ENCODE measurements at regions not wholly inside any gene's neighbourhood (a gene's known extent, or its start where the extent isn't known, plus 50 kb on each side); places are given as distances from the start of the nearest gene placed in this dataset.

DNA sequence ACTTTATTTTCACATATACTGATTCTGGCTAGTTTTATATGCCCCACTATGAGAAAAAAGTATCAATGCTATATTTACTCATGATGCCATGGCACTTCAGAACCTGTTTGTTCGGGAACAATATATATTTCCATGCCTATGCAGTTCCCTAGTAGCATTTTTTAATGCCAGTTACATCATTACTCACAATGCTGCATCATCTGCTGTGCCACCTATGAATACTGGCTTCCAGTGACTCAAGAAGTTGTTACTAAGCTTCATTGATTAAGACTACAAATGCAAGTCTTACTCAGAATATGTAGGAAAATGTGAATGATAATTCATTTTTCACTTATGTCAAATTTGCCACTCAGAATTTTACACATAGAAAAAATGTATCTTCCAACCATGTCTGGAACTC, 97.9 kb downstream of the MAFB start:
- no peak for DNase-seq (ENCODE audit: low read depth in 2 of 2)

DNA sequence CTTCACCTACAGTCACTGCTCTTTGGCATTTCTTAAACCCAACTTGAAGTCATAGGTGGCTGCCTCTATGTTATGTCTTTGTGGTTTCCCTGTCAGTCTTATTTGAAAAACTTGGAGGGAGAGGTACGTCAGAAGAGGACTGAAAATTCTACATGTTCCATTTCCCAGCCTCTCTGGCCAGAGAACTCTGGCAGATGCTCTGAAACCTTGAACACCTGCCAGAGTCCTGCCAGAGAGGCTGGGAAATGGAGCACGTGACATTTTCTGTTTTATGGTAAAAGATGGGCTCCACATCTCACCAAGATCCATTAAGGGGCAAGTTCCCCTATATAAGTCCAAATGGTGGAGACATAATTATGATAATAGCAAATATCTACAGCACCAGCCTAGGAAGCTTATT, 99.5 kb downstream of the MAFB start:
- no peak for DNase-seq (ENCODE audit: low read depth in 2 of 2)

DNA sequence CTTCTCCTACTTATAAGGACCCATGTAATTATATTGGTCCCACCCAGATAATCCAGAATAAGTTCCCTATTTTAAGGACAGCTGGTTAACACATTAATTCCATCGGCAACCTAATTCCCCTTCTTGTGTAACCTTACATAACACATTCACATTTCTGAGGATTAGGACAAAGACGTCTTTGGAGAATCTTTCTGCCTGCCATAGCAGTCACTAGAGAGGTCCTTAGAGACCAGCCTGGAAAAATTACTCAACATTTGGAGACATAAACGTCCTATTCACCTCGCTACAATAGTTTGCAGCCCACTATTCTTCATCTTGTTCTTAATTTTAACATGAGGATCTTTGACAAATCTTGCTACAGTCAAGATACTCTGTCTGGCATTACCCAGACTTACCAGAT, 100.1 kb downstream of the MAFB start:
- DNase-seq (ENCODE audit: low read depth in 2 of 2): no peak

DNA sequence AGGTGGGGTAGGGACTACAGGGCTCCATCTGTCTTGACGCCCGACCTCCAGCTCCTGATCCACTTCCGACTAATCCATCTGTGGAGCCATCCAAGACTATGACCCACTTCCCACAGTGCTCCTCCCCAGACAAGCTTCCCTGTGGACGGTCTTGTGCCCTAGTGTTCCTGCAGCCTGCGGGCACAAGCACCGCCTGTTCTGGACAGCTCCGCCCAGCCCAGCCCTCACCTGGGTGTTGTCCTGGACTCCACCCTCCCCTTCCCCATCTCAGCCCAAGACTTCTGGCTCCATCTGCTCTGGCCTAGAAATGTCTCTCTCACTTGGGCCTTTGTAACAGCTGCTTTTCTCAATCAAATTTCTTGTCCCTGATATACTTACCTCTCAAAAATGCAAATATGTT, 102.0 kb downstream of the MAFB start:
- DNase-seq (ENCODE audit: low read depth in 2 of 2): no peak

DNA sequence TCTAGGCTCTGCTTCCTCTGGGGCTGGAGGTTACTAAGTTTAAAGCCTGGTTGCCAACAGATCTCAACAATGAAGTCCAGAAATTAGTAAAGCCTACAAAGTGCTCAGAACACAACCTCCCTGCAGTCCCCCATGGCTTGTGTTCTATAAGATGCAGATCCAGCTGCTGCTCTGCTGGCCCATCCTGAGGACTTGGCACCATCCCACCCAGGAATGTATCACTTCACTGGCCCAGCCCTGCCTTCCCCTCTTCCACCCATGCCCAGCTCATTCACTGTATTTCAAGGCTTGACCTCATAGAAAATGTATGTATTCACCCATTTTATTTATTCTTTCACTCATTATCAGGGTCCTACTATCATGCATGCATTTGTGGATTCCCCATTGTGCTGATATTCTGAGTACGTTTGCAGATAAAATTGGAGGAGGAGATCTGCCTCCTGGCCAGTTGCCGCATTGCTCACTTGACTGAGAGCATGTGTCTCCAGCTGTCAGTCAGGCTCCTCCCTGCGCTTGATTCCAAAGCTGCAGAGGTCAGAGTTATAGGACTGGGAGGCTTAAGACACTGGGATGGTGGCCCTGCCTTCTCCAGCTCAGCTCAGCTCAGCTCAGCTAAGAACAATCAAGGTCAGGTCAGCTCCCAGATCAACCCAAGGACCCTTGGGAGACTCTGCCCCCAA, 104.8 kb downstream of the MAFB start:
- no peak for DNase-seq (ENCODE audit: low read depth in 2 of 2)

DNA sequence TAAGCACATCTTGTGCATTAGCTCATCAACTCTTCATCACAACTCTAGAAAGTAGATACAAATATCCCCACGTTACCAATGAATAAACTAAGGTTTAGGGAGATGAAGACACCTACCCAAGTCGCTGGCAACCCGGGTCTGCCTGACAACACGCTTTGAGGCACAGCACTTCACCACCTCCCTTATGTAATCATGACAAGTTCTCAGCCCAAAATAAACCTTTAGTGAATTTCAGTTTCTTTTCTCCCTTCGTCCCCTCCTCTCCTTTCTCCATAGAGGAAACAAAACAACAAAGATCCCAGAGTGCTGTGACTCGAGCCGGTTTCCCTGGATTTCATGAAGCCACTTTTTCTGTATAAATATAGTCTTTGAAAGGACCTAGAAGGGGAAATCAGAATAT, 105.4 kb downstream of the MAFB start:
- no peak for DNase-seq (ENCODE audit: low read depth in 2 of 2)

DNA sequence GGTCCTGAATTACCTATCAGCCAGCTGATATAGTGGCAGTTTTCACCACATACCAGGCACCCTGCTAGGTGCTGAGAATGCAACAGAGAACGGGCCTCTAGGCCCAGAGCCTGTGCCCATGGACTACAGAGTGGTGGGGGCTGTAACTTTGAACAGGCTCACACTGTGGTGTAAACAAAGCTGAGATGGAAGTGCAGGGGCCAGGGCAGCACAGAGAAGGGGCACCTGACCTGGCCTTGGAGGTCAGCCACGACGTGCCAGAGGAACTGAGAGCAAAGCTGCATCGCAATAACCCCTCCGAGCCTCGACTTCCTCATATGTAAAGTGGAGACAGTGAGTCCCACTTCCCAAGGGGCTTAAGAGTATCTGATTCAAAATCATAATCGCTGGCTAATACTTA, 105.8 kb downstream of the MAFB start:
- no peak for DNase-seq (ENCODE audit: low read depth in 2 of 2)

DNA sequence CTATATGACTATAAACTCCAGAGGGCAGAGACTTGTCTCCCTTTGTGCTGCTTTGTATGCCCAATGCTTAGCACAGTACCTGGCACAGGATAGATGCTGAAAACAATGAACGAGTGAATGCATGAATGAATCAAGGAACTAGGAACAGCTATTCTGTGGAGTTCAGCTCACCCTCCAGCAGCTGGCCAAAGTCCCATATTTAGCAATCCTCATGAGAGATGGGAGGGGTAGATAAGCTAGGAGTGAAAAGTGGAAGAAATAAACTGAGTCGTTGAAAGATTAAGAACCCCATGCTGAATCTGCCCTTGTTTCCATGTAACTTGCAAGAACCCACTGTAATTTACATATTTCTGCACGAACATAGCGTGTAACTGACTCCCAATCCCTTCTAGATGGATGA, 106.5 kb downstream of the MAFB start:
- no peak for DNase-seq (ENCODE audit: low read depth in 2 of 2)

DNA sequence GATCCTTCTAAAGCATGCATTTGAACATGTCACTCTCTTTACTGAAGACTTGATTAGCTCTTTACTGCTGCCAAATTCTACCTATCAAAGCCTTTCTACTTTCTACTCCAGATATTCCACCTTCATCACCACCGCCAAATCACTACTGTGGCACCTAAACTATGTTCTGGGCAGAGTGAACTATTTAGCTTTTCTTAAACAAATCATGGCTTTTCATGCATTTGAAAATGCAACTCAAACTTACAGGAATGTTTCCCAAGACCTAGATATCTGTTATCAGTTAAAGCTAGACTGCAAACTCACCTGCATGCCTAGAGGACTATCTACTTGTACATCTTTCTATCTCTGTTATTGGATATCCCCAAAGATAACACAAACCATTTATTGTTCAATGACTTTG, 109.3 kb downstream of the MAFB start:
- no peak for DNase-seq (ENCODE audit: low read depth in 2 of 2)

DNA sequence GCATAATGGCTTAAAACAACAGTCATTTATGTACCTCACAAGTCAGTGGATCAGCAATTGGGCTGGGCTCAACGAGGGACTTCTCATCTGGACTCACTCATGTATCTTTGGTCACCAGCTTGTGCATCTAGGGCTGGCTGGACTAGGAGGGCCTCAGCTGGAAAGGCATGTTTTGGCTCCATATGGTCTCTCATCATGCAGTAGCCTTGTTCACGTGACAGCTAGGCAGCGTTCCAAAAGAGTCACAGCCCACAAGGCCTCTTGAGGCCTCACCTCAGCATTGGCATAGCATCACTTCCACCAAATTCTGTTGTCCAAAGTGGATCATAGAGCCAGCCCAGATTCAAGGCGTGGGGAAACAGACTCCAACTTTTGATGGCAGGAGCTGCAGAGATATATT, 110.1 kb downstream of the MAFB start:
- no peak for DNase-seq (ENCODE audit: low read depth in 2 of 2)

DNA sequence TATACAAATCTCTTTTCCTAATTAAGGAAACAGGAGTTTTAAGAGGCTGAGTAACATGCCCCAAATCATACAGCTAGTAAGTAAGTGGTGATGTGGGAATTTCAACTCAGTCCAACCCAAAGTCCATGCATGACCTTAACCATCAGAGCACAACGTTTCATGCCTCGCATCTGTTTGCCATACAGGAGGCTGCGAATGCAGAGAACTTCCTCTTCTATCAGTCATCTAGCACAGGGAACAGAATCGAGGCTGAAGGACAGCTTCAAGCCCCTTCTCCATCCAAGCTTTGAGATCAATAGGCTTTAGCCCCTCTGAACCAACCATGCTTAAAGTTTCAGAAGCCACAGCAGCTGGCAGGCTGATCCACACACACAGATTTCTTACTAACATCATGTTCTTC, 113.2 kb downstream of the MAFB start:
- DNase-seq (ENCODE audit: low read depth in 2 of 2): no peak

DNA sequence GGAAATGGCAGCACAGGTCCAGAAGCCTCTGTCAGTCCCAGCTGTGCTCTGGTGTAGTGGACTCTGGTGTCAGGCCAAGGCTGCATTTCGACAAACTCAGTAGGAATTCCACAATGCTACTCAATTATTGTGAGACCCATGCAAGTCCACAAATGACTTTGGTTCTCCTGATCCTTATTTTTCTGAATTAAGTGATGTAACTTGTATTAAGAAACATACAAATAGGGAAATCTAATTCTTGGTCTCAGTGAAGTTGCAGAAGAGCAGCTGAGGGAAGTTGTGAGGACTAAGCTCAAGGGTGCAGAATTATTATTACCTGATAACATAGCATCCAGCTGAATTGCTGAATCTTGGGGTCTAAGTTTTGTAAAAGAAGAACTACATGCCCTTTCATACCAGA, 116.8 kb downstream of the MAFB start:
- no peak for DNase-seq (ENCODE audit: low read depth in 2 of 2)

DNA sequence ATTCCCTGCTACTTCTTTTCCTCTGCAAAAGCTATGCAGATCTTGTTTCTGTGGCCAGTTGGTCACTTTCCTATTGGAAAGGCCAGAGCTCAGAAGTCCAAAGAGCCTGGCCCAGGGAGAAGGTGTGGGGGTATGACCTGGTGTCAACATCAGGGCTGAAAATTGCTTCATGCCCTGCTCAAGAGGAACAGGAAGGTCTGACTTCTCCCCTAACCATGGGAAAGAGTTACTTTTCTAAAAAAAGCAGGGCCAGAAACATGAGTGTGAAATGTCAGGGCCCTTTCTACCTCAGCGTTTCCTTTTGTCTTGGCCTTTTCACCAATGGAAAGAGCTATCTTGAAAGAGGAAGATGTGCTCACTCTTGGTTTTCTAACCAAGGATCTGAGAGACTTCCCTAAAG, 117.4 kb downstream of the MAFB start:
- DNase-seq (ENCODE audit: low read depth in 2 of 2): no peak

DNA sequence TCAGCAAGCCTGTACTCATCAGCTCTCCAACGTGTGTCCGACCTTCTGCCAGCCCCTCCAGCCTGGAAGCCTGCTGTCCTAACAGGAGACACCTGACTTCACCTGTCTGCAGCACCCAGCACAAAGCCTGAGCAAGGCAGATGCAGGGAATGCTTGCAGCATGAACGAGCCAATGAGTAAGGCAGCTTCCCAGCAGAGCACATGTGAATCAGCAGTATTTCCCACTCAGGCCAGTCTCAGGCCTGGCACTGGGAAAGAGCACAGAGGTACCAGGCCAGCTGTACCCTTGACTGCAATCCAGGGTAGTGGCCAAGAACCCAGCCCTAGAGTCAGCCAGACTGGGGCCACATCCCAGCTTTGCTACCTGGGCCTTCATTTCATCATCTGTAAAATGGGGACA, 120.8 kb downstream of the MAFB start:
- DNase-seq (ENCODE audit: low read depth in 2 of 2): no peak

DNA sequence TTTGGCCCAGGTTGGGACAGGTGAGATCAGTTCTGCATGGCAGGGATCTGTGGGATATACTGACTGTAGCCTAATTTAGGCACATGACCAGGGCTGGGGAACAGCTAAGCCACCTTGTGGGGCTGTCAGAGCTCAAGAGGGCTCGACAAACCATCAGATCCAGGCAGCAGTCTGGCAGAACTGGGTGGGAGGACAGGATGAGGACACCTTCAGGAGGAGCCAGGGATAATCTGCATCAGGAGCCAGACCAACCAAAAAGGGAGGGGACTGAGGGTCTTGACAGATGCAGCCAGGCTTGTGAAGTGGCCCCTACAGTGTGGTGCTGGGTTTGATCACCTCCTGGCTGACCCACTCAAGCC, 123.4 kb downstream of the MAFB start:
- DNase-seq (ENCODE audit: low read depth in 2 of 2): no peak

DNA sequence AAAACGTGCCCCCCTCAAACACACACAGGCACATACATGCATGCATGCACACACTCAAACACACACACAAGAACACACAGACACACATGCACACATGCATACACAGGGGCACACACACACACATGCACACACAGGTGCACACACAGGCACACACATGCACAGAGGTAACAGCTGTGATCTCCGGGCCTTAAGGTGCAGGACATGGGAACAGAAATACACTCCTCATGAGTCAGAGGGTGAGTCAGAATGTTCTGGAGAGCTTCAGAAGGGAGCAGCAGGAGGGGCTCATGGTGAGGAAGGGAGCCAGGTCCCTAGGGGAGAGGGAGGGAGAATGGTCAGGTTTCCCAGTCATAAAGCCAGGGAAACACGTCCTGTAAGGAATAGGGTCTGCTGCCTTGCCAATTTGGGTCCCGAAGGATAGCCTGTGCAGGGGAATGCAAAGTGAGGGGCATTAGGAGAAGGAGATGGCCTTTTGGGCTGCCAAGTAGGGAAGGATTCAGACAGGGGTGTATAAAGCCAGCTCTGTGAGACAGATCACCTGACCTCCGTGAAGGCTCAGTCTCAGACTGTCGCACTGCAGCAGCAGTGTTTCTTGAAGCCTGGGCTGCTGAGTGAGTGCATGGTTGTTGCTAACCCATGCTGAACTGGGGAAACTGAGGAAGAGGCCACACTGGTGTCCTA, 123.9 kb downstream of the MAFB start:
- DNase-seq (ENCODE audit: low read depth in 2 of 2): no peak

DNA sequence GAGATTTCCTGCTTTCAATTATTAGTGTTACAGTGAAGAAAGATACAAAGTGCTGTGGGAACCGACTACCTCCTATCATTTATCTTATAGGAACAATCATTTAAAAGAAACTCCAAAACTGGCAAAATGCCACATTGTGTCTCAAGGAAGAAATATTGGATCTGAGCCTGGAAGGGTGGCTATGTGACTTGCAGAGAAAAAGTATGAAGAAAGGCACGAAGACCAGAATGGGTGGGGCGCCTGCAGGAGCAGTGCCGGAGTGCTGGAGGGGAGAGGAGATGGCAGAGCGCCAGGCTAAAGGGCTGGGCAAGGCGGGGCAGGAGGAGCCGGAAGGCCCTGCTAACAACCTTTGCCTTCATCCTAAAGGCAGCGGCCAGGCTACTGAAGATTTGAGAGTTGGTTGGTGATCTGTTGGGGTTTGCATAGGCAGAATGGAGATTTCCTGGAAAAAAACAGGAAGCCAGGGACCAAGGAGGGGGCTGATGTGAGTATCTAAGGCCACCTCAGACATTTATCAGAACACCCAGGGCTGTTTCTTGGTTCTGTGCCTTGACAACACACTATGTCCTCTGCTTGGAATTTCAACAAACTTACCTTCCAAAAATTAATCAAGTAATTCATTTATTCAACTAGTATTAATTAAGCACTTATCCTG, 125.6 kb downstream of the MAFB start:
- no peak for DNase-seq (ENCODE audit: low read depth in 2 of 2)

DNA sequence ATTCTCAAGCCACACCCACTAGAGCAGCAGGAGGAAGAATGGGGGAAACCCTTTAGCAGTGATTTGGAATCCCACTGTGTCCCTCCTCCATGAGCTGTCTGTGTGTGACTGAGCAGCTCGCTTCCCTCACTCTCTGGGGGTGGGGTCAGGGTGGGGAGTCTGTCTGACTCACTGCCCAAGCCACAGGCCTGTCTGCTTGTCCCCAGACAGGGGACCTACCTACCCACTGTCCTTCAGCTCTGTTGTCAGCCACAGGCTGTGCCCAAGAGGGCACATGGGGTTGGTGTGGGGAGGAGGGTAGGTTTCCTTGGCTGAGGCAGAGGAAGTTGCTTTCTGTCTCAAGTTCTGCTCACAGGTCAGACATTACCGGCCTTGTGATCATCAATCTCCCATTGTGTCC, 127.0 kb downstream of the MAFB start:
- no peak for DNase-seq (ENCODE audit: low read depth in 2 of 2)

DNA sequence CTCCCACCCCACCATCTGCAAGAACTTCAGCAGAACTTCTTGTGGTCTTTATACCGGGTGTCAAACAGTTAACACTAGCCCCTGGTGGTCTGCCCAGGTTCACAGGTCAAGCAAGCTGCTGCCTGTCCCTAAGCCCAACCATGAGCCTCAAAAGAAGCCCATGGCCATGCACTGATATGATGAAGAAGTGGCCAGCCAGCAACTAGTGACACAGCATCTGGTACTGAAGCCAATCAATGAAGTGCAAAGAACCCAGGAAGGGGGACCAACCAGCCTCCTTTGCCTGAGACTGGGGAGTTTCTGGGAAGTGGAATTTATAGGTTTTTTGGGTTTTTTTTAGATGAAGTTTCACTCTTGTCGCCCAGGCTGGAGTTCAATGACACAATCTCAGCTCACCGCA, 127.8 kb downstream of the MAFB start:
- DNase-seq (ENCODE audit: low read depth in 2 of 2): no peak

DNA sequence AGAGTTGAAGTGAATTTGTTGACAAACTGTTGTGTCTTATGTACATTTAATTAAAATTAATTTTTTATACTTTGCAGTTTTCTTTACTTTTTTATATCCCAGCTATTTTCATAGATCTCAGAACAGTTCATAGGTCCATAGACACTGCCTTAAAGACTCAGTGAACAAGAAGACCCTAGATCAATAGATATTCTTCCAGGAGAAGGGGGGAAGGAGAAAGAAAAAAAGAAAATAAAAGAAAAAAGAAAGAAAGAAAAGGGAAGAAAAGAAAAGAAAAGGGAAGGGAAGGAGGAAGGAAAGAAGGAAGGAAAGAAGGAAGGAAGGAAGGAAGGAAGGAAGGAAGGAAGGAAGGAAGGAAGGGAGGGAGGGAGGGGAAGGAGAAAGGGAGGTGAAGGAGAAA, 130.8 kb downstream of the MAFB start:
- DNase-seq (ENCODE audit: low read depth in 2 of 2): no peak

DNA sequence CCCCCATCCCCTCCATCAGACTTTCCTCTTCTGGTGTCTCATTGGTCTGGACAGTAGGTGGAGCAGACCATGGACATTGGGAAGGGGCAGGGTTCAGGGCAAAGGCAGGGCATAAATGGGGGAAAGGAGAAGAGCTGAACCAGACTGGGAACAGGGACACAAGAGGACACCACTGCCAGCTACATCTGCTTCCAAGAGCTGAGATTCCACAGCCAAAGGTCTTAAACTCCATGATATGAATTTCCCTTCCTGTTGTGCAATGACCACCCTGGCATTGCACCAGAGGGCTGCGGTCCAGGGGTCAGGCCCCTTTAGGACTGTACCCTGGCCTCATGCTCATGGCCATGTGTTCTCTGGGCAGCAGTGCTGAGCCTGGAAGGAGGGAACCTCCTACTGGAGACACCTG, 137.9 kb downstream of the MAFB start:
- DNase-seq (ENCODE audit: low read depth in 2 of 2): no peak

DNA sequence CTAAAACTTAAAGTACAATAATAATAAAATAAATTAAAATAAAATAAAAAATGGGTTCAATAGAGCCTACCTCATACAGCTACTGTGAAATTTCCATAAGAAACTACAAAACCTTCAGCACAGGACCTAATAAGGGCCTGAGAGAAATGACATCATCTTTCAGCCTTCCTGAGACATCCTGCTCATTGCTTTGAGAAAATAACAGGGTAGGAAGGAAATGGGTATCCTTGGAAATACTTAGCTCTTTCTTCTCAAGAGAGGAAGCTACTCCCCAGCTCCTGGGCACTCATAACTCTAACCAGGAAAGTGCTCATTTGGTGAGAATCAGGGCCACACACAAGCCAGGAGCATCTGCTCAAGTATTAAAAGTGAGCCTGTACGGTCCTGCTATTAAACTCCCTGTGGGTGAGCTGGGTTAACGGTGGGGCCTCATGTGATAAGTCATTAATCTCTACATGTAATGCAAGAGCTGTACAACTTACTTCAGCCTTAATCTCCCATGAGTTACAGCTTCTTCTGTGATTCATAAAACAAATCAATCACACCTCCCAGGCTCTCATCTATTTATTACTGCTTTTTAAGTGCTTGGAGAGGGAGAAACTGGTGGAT, 141.4 kb downstream of the MAFB start:
- no peak for DNase-seq (ENCODE audit: low read depth in 2 of 2)

DNA sequence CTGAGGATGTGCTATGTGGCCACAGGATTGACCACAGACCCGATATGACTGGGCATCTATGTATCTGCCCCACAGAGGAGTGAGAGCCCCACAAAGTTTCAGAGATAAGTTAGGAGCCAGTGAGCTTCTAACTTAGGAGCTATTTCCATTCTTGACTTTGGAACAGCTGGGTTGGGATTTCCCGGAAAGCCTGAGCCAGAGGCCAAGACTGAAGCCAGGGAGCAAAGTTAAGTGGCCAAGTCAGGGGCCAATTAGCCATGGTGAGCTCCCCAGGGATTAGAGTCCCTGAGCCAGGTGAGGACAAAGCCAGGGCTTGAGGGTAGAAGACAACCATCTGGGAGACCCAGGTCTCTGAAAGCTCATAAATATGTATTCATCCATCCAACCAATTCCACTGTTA, 143.6 kb downstream of the MAFB start:
- no peak for DNase-seq (ENCODE audit: low read depth in 2 of 2)
